ENCODE measurements at regions not wholly inside any gene's neighbourhood (a gene's known extent, or its start where the extent isn't known, plus 50 kb on each side); places are given as distances from the start of the nearest gene placed in this dataset.
"Not testable (repeated sequence)": the region's sequence is repeated elsewhere in the genome, so short reads cannot be mapped to it uniquely, and the experiment has no call there.

- no peak for DNase-seq
Measured at GRCh38 chr9:95783426-95783975, 92.0 kb upstream of the ERCC6L2 start.

GRCh38 chr9:95780751-95781150 is 94.7 kb upstream of the ERCC6L2 start:
- no peak for DNase-seq

- DNase-seq: no peak
Measured at GRCh38 chr9:95780121-95780520, 95.4 kb upstream of the ERCC6L2 start.

GRCh38 chr9:95779597-95779996 is 95.9 kb upstream of the ERCC6L2 start:
- not testable (repeated sequence) for DNase-seq

GRCh38 chr9:95778957-95779356 is 96.5 kb upstream of the ERCC6L2 start:
- DNase-seq: no peak

- DNase-seq: no peak
Measured at GRCh38 chr9:95777136-95777535, 98.4 kb upstream of the ERCC6L2 start.

- no peak for DNase-seq
Measured at GRCh38 chr9:95776176-95776575, 99.3 kb upstream of the ERCC6L2 start.

- DNase-seq: no peak
Measured at GRCh38 chr9:95775191-95775590, 100.3 kb upstream of the ERCC6L2 start.

- DNase-seq: no peak
Measured at GRCh38 chr9:95773053-95773418, 102.5 kb upstream of the ERCC6L2 start.

- DNase-seq: no peak
Measured at GRCh38 chr9:95772320-95773052, 103.0 kb upstream of the ERCC6L2 start.

GRCh38 chr9:95771556-95772246 is 103.8 kb upstream of the ERCC6L2 start:
- DNase-seq: no peak

GRCh38 chr9:95770653-95771131 is 104.8 kb upstream of the ERCC6L2 start:
- DNase-seq: no peak

- no peak for DNase-seq
Measured at GRCh38 chr9:95769909-95770433, 105.5 kb upstream of the ERCC6L2 start.

GRCh38 chr9:95769473-95769872 is 106.0 kb upstream of the ERCC6L2 start:
- DNase-seq: no peak

- no peak for DNase-seq
Measured at GRCh38 chr9:95766906-95767305, 108.6 kb upstream of the ERCC6L2 start.

- no peak for DNase-seq
Measured at GRCh38 chr9:95764533-95765319, 110.8 kb upstream of the ERCC6L2 start.

- DNase-seq: no peak
Measured at GRCh38 chr9:95763983-95764382, 111.5 kb upstream of the ERCC6L2 start.

GRCh38 chr9:95763006-95763405 is 112.5 kb upstream of the ERCC6L2 start:
- DNase-seq: no peak

GRCh38 chr9:95762322-95762721 is 113.2 kb upstream of the ERCC6L2 start:
- no peak for DNase-seq

GRCh38 chr9:95760791-95761190 is 114.7 kb upstream of the ERCC6L2 start:
- DNase-seq: no peak

GRCh38 chr9:95757439-95757838 is 118.1 kb upstream of the ERCC6L2 start:
- DNase-seq: no peak

- DNase-seq: no peak
Measured at GRCh38 chr9:95756986-95757385, 118.5 kb upstream of the ERCC6L2 start.

- no peak for DNase-seq
Measured at GRCh38 chr9:95756101-95756500, 119.4 kb upstream of the ERCC6L2 start.
